ENCODE measurements at regions not wholly inside any gene's neighbourhood (a gene's known extent, or its start where the extent isn't known, plus 50 kb on each side); places are given as distances from the start of the nearest gene placed in this dataset.
"Not testable (repeated sequence)": the region's sequence is repeated elsewhere in the genome, so short reads cannot be mapped to it uniquely, and the experiment has no call there.

DNA sequence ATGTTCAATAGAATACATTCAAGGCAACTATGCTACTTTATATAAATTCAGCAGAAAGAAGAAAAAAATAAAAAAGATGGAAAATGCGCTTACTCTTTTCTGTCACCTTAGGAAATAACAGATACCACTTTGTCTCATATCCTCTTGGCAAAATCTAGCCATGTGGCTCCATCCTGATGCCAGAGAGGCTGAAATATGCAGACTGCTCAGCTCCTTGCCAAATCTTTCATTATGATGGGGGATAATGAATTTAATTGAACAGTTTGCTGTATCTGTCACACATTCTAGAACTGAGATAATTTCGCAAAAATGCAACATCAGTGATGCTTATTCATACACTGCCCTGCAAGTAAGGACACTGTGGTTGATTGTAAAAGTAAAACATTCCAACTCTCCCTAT lies 1081.5 kb downstream of the PLOD2 start:
- TF ChIP-seq, protein P1, sequence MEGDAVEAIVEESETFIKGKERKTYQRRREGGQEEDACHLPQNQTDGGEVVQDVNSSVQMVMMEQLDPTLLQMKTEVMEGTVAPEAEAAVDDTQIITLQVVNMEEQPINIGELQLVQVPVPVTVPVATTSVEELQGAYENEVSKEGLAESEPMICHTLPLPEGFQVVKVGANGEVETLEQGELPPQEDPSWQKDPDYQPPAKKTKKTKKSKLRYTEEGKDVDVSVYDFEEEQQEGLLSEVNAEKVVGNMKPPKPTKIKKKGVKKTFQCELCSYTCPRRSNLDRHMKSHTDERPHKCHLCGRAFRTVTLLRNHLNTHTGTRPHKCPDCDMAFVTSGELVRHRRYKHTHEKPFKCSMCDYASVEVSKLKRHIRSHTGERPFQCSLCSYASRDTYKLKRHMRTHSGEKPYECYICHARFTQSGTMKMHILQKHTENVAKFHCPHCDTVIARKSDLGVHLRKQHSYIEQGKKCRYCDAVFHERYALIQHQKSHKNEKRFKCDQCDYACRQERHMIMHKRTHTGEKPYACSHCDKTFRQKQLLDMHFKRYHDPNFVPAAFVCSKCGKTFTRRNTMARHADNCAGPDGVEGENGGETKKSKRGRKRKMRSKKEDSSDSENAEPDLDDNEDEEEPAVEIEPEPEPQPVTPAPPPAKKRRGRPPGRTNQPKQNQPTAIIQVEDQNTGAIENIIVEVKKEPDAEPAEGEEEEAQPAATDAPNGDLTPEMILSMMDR (IDR thresholded peaks at IDR 0.05; ENCODE audit: insufficient read depth, low read length) = no peak
- H3K4me3 ChIP-seq (ENCODE audit: low read depth, low read length) = no peak overlapping the region
- DNase-seq (ENCODE audit: low read depth) = no peak

GRCh38 chr3:145087038-145087437 lies 1073.9 kb downstream of the PLOD2 start:
- TF ChIP-seq, protein P1 (IDR thresholded peaks at IDR 0.05; ENCODE audit: insufficient read depth, low read length) = no peak
- DNase-seq (ENCODE audit: low read depth) = no peak
- H3K4me3 ChIP-seq (ENCODE audit: low read depth, low read length) = no peak overlapping the region

- TF ChIP-seq, protein P1 (IDR thresholded peaks at IDR 0.05; ENCODE audit: insufficient read depth, low read length) = no peak
- H3K4me3 ChIP-seq (ENCODE audit: low read depth, low read length) = no peak overlapping the region
- no peak for DNase-seq (ENCODE audit: low read depth)
Measured at GRCh38 chr3:145088917-145089316, 1072.1 kb downstream of the PLOD2 start.

GRCh38 chr3:145089337-145089736 lies 1071.6 kb downstream of the PLOD2 start:
- TF ChIP-seq, protein P1 (IDR thresholded peaks at IDR 0.05; ENCODE audit: insufficient read depth, low read length) = no peak
- DNase-seq (ENCODE audit: low read depth) = no peak
- no peak overlapping the region for H3K4me3 ChIP-seq (ENCODE audit: low read depth, low read length)

- TF ChIP-seq, protein P1 (IDR thresholded peaks at IDR 0.05; ENCODE audit: insufficient read depth, low read length) = no peak
- H3K4me3 ChIP-seq (ENCODE audit: low read depth, low read length) = no peak overlapping the region
- peak; percentile 71 for DNase-seq (ENCODE audit: low read depth)
Measured at GRCh38 chr3:145094355-145094941, 1066.5 kb downstream of the PLOD2 start.

- not testable (repeated sequence) for H3K4me3 ChIP-seq (ENCODE audit: low read depth, low read length); DNase-seq (ENCODE audit: low read depth)
Measured at GRCh38 chr3:145111141-145111540, 1049.8 kb downstream of the PLOD2 start.

GRCh38 chr3:145116769-145117168 lies 1044.2 kb downstream of the PLOD2 start:
- DNase-seq (ENCODE audit: low read depth) = no peak
- TF ChIP-seq, protein P1 (IDR thresholded peaks at IDR 0.05; ENCODE audit: insufficient read depth, low read length) = no peak

More at GRCh38 chr3:145116769-145117168, 1044.2 kb downstream of the PLOD2 start:
- no peak overlapping the region for H3K4me3 ChIP-seq (ENCODE audit: low read depth, low read length)

All from fibroblast of the aortic adventitia (primary cell).